Hepatocyte (in vitro differentiated cells): ENCODE measurements at regions not wholly inside any gene's neighbourhood (a gene's known extent, or its start where the extent isn't known, plus 50 kb on each side); places are given as distances from the start of the nearest gene placed in this dataset.

Experiments used
- EZH2 ChIP-seq: fragments of 200-600 bp; sonication (generic); IDR thresholded peaks from 2 replicates; pipeline ENCODE4 v1.6.1; 2016; ENCODE audit warnings: antibody characterized with exemption, mild to moderate bottlenecking, borderline replicate concordance
- TF ChIP-seq, protein P1 (sequence below): fragments of 200-600 bp; sonication (generic); IDR thresholded peaks from 2 replicates; pipeline ENCODE4 v1.5.1; 2016; ENCODE audit warnings: antibody characterized with exemption, mild to moderate bottlenecking; ENCODE audit not compliant: poor library complexity

DNA sequence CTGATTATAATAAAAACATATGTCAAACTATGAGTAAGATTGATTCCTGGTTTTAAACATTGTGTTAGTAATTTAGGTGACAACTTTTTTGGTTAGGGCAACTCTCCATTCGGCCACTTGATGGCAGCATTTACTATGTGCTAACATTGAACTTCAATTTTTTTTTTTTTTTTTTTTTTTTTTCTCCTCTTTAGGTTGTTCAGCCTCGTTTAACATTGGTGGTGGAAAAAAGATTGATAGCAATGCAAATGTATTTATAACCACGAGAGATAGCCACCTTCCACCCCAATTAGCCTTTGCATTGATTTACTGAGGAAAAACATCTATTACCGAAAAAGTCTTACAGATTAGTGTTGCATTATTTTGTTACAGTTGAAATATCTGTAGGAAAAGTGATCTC is 159.1 kb downstream of the CSNK1G3 start:
- TF ChIP-seq, protein P1, sequence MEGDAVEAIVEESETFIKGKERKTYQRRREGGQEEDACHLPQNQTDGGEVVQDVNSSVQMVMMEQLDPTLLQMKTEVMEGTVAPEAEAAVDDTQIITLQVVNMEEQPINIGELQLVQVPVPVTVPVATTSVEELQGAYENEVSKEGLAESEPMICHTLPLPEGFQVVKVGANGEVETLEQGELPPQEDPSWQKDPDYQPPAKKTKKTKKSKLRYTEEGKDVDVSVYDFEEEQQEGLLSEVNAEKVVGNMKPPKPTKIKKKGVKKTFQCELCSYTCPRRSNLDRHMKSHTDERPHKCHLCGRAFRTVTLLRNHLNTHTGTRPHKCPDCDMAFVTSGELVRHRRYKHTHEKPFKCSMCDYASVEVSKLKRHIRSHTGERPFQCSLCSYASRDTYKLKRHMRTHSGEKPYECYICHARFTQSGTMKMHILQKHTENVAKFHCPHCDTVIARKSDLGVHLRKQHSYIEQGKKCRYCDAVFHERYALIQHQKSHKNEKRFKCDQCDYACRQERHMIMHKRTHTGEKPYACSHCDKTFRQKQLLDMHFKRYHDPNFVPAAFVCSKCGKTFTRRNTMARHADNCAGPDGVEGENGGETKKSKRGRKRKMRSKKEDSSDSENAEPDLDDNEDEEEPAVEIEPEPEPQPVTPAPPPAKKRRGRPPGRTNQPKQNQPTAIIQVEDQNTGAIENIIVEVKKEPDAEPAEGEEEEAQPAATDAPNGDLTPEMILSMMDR = peak; percentile 87
- TF ChIP-seq EZH2 = no peak
